ENCODE measurements at regions not wholly inside any gene's neighbourhood (a gene's known extent, or its start where the extent isn't known, plus 50 kb on each side); places are given as distances from the start of the nearest gene placed in this dataset.

DNA sequence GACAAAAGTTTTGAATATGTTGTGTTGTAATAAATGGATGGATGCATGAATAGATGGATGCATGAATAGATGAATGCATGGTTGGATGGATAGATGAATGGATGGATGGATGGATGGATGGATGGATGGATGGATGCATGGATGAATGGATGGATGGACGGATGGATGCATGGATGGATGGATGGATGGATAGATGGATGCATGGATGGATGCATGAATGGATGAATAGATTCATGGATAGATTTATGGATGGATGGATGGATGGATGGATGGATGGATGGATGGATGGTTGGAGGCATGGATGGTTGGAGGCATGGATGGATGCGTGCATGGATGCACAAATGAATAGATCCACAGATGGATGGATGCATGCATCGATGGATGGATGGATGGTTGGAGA, 623.2 kb upstream of the B3GAT1 start:
- Histone ChIP-seq H4K20me1 (ENCODE audit: insufficient read depth) (no peaks in the 10 kb centered on the region), H3K9me2 (ENCODE audit: insufficient read depth) (no peaks in the 10 kb centered on the region), H3K4me3 (replicated peaks in 1 of 2; ENCODE audit: low read depth in 1 of 2, low read length in 2 of 2) (no peak overlapping the region), H3K9me3 (ENCODE audit: control insufficient read depth in 1 of 2, insufficient read depth in 1 of 2, low read depth in 1 of 2, low read length in 2 of 2) (no peaks in the 10 kb centered on the region), H3K4me2 (ENCODE audit: low read length) (no peak overlapping the region), H2AFZ (ENCODE audit: low read depth, low read length, poor library complexity, severe bottlenecking) (no peak overlapping the region), H3K36me3 (ENCODE audit: control insufficient read depth in 1 of 2, insufficient read depth in 2 of 2, low read length in 2 of 2) (no peaks in the 10 kb centered on the region), H3K9ac (ENCODE audit: low read length) (no peak overlapping the region), H3K79me2 (ENCODE audit: insufficient read depth, low read length) (no peaks in the 10 kb centered on the region), H3K27me3 (ENCODE audit: insufficient read depth, low read length) (peaks cover 9% of the 10 kb centered on the region; the same call in 1 of the 2 replicates), H3K27ac (ENCODE audit: low read depth, low read length) (no peak overlapping the region), H3K4me1 (ENCODE audit: control insufficient read depth in 1 of 2, insufficient read depth in 2 of 2, low read length in 2 of 2) (no peaks in the 10 kb centered on the region)
- ATAC-seq = no peak
- POLR2A ChIA-PET = no interaction called here
- DNase-seq (ENCODE audit: low read depth, low spot score) = no peak
- no peak for TF ChIP-seq FOSL1 (IDR thresholded peaks at IDR 0.05; ENCODE audit: low read depth)
- no peak for TF ChIP-seq RAD21 (IDR thresholded peaks at IDR 0.05; ENCODE audit: low read depth)
- TF ChIP-seq SRF (IDR thresholded peaks at IDR 0.05; ENCODE audit: low read depth) = no peak
- no peak for TF ChIP-seq CBX3 (IDR thresholded peaks at IDR 0.05; ENCODE audit: low read depth)
- no peak for TF ChIP-seq ZNF274 (IDR thresholded peaks at IDR 0.05; ENCODE audit: low read depth, low read length)
- TF ChIP-seq TCF7L2 (IDR thresholded peaks at IDR 0.05; ENCODE audit: borderline replicate concordance, extremely low read depth, insufficient read depth, insufficient read length) = no peak
- TF ChIP-seq SP1 (IDR thresholded peaks at IDR 0.05; ENCODE audit: low read depth) = no peak
- TF ChIP-seq, protein P1, sequence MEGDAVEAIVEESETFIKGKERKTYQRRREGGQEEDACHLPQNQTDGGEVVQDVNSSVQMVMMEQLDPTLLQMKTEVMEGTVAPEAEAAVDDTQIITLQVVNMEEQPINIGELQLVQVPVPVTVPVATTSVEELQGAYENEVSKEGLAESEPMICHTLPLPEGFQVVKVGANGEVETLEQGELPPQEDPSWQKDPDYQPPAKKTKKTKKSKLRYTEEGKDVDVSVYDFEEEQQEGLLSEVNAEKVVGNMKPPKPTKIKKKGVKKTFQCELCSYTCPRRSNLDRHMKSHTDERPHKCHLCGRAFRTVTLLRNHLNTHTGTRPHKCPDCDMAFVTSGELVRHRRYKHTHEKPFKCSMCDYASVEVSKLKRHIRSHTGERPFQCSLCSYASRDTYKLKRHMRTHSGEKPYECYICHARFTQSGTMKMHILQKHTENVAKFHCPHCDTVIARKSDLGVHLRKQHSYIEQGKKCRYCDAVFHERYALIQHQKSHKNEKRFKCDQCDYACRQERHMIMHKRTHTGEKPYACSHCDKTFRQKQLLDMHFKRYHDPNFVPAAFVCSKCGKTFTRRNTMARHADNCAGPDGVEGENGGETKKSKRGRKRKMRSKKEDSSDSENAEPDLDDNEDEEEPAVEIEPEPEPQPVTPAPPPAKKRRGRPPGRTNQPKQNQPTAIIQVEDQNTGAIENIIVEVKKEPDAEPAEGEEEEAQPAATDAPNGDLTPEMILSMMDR (IDR thresholded peaks at IDR 0.05 in 2 of 3, conservative IDR thresholded peaks at IDR 0.05 in 1 of 3; ENCODE audit: borderline replicate concordance in 1 of 3, insufficient read depth in 1 of 3, low read depth in 2 of 3, low read length in 2 of 3) = no peak
- TF ChIP-seq, protein P2, sequence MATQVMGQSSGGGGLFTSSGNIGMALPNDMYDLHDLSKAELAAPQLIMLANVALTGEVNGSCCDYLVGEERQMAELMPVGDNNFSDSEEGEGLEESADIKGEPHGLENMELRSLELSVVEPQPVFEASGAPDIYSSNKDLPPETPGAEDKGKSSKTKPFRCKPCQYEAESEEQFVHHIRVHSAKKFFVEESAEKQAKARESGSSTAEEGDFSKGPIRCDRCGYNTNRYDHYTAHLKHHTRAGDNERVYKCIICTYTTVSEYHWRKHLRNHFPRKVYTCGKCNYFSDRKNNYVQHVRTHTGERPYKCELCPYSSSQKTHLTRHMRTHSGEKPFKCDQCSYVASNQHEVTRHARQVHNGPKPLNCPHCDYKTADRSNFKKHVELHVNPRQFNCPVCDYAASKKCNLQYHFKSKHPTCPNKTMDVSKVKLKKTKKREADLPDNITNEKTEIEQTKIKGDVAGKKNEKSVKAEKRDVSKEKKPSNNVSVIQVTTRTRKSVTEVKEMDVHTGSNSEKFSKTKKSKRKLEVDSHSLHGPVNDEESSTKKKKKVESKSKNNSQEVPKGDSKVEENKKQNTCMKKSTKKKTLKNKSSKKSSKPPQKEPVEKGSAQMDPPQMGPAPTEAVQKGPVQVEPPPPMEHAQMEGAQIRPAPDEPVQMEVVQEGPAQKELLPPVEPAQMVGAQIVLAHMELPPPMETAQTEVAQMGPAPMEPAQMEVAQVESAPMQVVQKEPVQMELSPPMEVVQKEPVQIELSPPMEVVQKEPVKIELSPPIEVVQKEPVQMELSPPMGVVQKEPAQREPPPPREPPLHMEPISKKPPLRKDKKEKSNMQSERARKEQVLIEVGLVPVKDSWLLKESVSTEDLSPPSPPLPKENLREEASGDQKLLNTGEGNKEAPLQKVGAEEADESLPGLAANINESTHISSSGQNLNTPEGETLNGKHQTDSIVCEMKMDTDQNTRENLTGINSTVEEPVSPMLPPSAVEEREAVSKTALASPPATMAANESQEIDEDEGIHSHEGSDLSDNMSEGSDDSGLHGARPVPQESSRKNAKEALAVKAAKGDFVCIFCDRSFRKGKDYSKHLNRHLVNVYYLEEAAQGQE (IDR thresholded peaks at IDR 0.05; ENCODE audit: low read depth) = no peak
- TF ChIP-seq POLR2AphosphoS5 (IDR thresholded peaks at IDR 0.05; ENCODE audit: low read depth, low read length) = no peak
- TF ChIP-seq, protein P3, sequence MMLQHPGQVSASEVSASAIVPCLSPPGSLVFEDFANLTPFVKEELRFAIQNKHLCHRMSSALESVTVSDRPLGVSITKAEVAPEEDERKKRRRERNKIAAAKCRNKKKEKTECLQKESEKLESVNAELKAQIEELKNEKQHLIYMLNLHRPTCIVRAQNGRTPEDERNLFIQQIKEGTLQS (IDR thresholded peaks at IDR 0.05) = no peak
- no peak for TF ChIP-seq ZFX (IDR thresholded peaks at IDR 0.05)
- no peak for TF ChIP-seq CEBPB (IDR thresholded peaks at IDR 0.05; ENCODE audit: low read depth)
- no peak for TF ChIP-seq EGR1 (IDR thresholded peaks at IDR 0.05; ENCODE audit: low read depth)
- no peak for TF ChIP-seq JUND (IDR thresholded peaks at IDR 0.05)
- TF ChIP-seq, protein P4, sequence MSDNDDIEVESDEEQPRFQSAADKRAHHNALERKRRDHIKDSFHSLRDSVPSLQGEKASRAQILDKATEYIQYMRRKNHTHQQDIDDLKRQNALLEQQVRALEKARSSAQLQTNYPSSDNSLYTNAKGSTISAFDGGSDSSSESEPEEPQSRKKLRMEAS (IDR thresholded peaks at IDR 0.05) = no peak
- RAD21 ChIA-PET (ENCODE audit: low non-redundant PET in 1 of 2, low total read pairs in 2 of 2, uncharacterized antibody in 2 of 2, unreplicated experiment in 2 of 2) = no interaction called here
- BruUV-seq (replicated peaks) = no TSS peak
- intact Hi-C loops (cut with micrococcal nuclease) = no loop called here
- CTCF ChIA-PET = no interaction called here

Measured in HCT116 (cell line).